HEK293T (cell line): ENCODE measurements at regions not wholly inside any gene's neighbourhood (a gene's known extent, or its start where the extent isn't known, plus 50 kb on each side); places are given as distances from the start of the nearest gene placed in this dataset.

Experiments
- CTCF ChIA-PET: fragments of 350-600 bp; formaldehyde crosslinking; extraction: SDS; loops from one replicate; lab custom pipeline; 2021; ENCODE audit warnings: antibody characterized with exemption, inconsistent platforms; lab: Yijun Ruan, JAX
- POLR2A ChIA-PET: fragments of 350-600 bp; formaldehyde crosslinking; extraction: SDS; loops from one replicate; lab custom pipeline; 2020; ENCODE audit warnings: antibody characterized with exemption, inconsistent platforms; lab: Yijun Ruan, JAX
- DNase-seq: peaks from one replicate; pipeline ENCODE4 v3.0.0; 2012; ENCODE audit warnings: mixed read lengths; ENCODE audit errors: extremely low spot score
- ARNT ChIP-seq: fragments of 450-650 bp; IDR thresholded peaks from 2 replicates; pipeline ENCODE4 v1.6.1; 2017; ENCODE audit warnings: mild to moderate bottlenecking
- BHLHE40 ChIP-seq: fragments of 450-650 bp; IDR thresholded peaks from 2 replicates; pipeline ENCODE4 v1.6.1; 2016; ENCODE audit warnings: mild to moderate bottlenecking, moderate library complexity, borderline replicate concordance
- CTBP1 ChIP-seq: fragments of 450-650 bp; IDR thresholded peaks from 2 replicates; pipeline ENCODE4 v1.6.1; 2016; ENCODE audit warnings: borderline replicate concordance
- ELF4 ChIP-seq: fragments of 450-650 bp; IDR thresholded peaks from 2 replicates; pipeline ENCODE4 v1.6.1; 2017; ENCODE audit warnings: antibody characterized with exemption
- FOXA1 ChIP-seq: fragments of 450-650 bp; IDR thresholded peaks from 2 replicates; pipeline ENCODE4 v1.6.1; 2016; ENCODE audit warnings: mild to moderate bottlenecking
- FOXK2 ChIP-seq: fragments of 450-650 bp; IDR thresholded peaks from 2 replicates; pipeline ENCODE4 v1.6.1; 2016; ENCODE audit warnings: mild to moderate bottlenecking
- FOXM1 ChIP-seq: fragments of 450-650 bp; IDR thresholded peaks from 2 replicates; pipeline ENCODE4 v1.6.1; 2017; ENCODE audit warnings: mild to moderate bottlenecking, borderline replicate concordance
- HDGF ChIP-seq: fragments of 450-650 bp; IDR thresholded peaks from 2 replicates; pipeline ENCODE4 v1.6.1; 2017; ENCODE audit warnings: antibody characterized with exemption, borderline replicate concordance
- L3MBTL2 ChIP-seq: fragments of 450-650 bp; conservative IDR thresholded peaks from 2 replicates; pipeline ENCODE4 v1.6.1; 2016; ENCODE audit warnings: mild to moderate bottlenecking
- LEF1 ChIP-seq: fragments of 450-650 bp; IDR thresholded peaks from 2 replicates; pipeline ENCODE4 v1.6.1; 2017; ENCODE audit warnings: mild to moderate bottlenecking, borderline replicate concordance
- NFRKB ChIP-seq: fragments of 450-650 bp; IDR thresholded peaks from 2 replicates; pipeline ENCODE4 v1.6.1; 2016; ENCODE audit warnings: mild to moderate bottlenecking, moderate library complexity
- SP1 ChIP-seq: fragments of 450-650 bp; IDR thresholded peaks from 2 replicates; pipeline ENCODE4 v1.6.1; 2017
- SUZ12 ChIP-seq: fragments of 450-650 bp; IDR thresholded peaks from 2 replicates; pipeline ENCODE4 v1.6.1; 2016; ENCODE audit warnings: mild to moderate bottlenecking
- TARDBP ChIP-seq: fragments of 450-650 bp; IDR thresholded peaks from 2 replicates; pipeline ENCODE4 v1.6.1; 2016
- ZNF384 ChIP-seq: fragments of 450-650 bp; IDR thresholded peaks from 2 replicates; pipeline ENCODE4 v1.6.1; 2016
- TF ChIP-seq, protein P1 (sequence below): fragments of 450-650 bp; IDR thresholded peaks from 2 replicates; pipeline ENCODE4 v1.6.1; 2016

DNA sequence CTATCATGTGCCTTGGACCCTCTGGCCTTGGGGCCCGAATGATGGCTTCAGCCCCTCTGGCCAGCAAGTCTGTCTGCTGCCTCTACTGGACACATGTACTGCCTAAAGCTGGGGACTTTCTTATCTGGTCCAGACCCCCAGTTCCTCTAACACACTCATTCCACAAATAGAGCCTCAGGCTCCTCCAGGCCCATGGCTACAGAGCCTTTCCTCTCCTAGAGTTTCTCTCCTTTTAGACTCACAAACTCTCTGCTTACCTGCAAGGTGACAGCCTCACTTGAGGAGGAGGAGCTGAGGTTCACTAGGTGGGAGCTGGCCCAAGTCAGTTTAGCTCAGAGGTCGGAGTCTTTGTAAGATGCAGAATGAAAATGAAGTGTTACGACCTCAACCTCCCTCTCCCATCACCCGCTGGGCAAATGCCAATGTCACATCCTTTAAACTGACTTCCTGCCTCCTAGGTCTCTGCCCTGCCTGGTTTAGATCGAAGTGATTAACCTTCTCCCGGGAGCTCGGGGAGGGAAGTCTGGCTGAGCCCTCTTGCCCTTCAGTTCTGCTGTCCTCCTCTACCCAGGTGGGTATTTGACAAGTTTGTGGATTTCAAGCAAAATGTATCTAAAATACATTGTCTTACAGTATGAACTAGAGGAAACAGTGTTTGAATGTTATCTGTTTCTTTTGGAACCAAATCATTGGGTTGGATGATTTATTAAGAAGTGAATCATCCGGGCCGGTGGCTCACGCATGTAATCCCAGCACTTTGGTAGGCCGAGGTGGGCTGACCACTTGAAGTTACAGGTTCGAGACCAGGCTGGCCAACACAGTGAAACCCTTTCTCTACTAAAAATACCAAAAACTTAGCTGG lies 71.9 kb upstream of the TNS3 start:
- ChIA-PET CTCF (no interaction called here), POLR2A (no interaction called here)
- TF ChIP-seq BHLHE40 (no peak), LEF1 (no peak), ZNF384 (no peak), ELF4 (no peak), HDGF (no peak), FOXA1 (no peak), ARNT (no peak), FOXK2 (no peak), FOXM1 (no peak)
- DNase-seq, result no peak

DNA sequence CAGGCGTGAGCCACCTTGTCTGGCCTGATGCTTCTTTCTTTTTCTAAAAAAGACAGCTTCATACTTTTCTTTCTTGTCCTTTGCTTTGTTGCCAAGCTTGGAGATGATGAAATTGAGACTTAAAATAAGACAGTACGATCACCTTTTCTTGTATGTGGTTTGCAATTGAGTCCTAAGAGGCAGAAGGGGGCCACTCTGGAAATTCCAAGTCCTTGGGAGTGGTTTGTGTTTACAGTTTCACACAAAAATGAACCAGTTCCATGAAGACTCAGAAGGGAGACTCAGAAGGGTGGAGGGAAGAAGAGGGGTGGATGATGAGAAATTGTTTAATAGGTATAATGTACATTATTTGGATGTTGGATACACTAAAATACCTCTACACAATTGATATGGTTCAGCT lies 70.7 kb upstream of the TNS3 start:
- ChIA-PET POLR2A (no interaction called here), CTCF (no interaction called here)
- TF ChIP-seq CTBP1 (no peak), HDGF (no peak), L3MBTL2 (no peak), LEF1 (no peak), BHLHE40 (no peak), SUZ12 (no peak), ARNT (no peak), NFRKB (no peak), FOXA1 (no peak), TARDBP (no peak), SP1 (no peak)
- TF ChIP-seq, protein P1, sequence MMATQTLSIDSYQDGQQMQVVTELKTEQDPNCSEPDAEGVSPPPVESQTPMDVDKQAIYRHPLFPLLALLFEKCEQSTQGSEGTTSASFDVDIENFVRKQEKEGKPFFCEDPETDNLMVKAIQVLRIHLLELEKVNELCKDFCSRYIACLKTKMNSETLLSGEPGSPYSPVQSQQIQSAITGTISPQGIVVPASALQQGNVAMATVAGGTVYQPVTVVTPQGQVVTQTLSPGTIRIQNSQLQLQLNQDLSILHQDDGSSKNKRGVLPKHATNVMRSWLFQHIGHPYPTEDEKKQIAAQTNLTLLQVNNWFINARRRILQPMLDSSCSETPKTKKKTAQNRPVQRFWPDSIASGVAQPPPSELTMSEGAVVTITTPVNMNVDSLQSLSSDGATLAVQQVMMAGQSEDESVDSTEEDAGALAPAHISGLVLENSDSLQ, result no peak

DNA sequence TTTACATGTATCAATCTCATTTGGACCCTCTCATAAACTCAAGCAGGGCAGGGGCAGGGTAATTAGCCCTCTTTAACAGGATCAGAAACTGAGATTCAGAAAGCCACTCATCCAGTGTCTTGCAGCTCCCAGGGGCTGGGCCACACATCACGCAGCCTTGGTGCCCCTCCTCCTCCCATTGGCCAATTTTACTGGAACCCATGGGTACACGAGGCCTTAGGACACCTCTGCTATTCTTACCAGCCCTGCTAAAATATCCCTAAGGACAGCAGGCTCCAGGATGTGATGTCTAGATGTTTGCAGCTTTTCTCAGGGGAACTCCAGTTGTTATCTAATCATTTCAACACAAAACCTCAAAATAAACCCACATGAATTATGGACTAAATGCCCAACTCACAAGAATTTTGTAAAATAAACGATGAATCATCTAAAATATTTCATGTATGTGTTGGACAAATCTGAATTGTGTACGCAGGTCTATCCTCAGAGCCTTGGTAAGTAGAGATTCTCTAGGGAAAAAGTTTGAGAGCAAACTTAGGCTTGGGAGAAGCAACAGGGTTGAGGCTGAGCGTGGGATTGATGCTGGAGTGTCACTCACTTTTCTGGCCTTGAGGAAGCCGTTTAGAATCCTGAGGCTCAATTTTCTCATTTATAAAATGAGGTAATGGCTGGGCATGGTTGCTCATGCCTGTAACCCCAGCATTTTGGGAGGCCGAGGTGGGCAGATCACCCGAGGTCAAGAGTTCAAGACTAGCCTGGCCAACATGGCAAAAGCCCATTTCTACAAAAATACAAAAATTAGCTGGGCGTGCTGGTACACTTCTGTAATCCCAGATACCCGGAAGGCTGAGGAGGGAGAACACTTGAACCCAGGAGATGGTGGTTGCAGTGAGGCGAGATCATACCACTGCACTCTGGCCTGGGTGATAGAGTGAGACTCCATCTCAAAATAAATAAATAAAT lies 69.7 kb upstream of the TNS3 start:
- TF ChIP-seq ELF4 (no peak), NFRKB (no peak)
- TF ChIP-seq, protein P1, result no peak
- no peak for DNase-seq
- POLR2A ChIA-PET, result no interaction called here
- CTCF ChIA-PET, result no interaction called here

More for the DNA sequence above, 70.7 kb upstream of the TNS3 start:
- no peak for DNase-seq

DNA sequence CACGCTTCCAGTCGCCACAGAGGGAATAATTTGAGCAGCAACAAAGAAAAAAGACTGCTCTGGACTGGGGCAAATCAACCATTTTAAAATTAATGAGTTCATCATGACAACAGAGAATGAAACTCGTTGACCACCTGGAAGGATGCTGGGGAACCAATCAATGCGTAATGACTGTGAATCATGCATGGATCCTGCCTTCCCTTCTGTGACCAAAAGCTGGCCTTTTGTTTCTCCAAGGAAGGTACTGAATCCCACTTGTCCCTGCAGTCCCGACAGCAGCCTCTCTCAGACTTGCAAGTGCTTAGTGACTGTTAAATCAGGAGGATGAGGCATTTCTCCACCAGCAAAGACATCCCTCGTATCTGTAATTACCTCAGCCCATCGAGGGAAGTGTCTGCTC lies 68.0 kb upstream of the TNS3 start:
- ChIA-PET POLR2A (no interaction called here), CTCF (no interaction called here)

DNA sequence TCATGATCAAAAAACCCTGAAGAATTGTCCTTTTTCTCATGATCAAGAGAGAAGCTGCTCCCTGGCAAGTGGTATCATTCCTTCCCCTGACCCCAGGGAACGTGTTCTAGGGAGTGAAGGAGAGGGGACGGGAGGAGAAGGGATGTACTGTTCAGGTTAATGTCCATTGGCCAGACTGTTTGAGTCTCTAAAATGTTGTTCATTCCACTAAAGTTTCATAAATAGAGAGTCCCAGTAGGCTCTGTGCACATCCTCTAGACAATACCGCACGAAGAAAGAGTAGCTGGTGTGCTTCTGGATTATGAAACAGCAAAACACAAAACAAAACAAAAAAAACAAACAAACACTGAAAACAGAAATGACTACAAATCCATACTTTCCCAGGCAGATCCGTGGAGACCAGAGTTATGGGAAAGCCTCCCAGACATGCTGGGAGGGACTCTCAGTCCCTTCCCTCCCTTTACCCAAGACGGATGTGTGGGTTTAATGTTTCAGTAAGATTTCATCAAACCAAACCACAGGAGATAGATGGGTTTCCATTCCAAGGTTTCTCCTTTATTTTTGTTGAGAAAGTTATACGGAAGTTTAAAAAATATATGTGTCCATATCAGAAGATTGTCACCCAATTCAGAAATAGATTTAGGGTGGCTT lies 66.5 kb upstream of the TNS3 start:
- DNase-seq, result no peak
- ChIA-PET POLR2A (no interaction called here), CTCF (no interaction called here)
- TF ChIP-seq LEF1 (no peak), BHLHE40 (no peak), ARNT (no peak), L3MBTL2 (no peak), ELF4 (no peak), HDGF (no peak), SP1 (no peak), ZNF384 (no peak), FOXA1 (no peak)

More for the DNA sequence above, 68.0 kb upstream of the TNS3 start:
- TF ChIP-seq FOXK2 (no peak), SP1 (no peak), HDGF (no peak), CTBP1 (no peak), FOXA1 (no peak), NFRKB (no peak), FOXM1 (no peak), ZNF384 (no peak), BHLHE40 (no peak), TARDBP (no peak), SUZ12 (no peak), LEF1 (no peak), ELF4 (no peak), ARNT (no peak), L3MBTL2 (no peak)
- TF ChIP-seq, protein P1, result no peak
- no peak for DNase-seq

DNA sequence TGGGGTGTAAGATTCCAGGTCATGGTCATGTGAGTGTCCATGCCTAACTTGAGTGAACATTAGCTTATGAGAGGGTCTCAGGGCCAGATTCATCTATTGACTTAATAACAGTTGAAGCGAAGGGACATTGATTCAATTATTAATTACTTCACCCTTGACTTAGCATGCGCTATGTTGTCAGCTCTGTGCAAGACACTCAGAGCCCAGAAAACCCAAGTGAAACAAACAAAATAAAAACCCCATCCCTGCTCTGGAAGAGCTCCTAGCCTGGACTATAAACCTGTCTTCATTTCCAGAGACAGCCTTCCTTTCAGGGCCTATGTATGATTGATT lies 66.0 kb upstream of the TNS3 start:
- DNase-seq, result no peak
- TF ChIP-seq FOXK2 (no peak), HDGF (no peak), LEF1 (no peak), SUZ12 (no peak), FOXA1 (no peak), TARDBP (no peak), CTBP1 (no peak), ELF4 (no peak), ZNF384 (no peak), SP1 (no peak), ARNT (no peak), BHLHE40 (no peak), FOXM1 (no peak), L3MBTL2 (no peak), NFRKB (no peak)
- TF ChIP-seq, protein P1, result no peak
- POLR2A ChIA-PET, result no interaction called here
- CTCF ChIA-PET, result no interaction called here
